Duodenal mucosa (tissue), 2 donors: ENCODE measurements at regions not wholly inside any gene's neighbourhood (a gene's known extent, or its start where the extent isn't known, plus 50 kb on each side); places are given as distances from the start of the nearest gene placed in this dataset.

Experiments used
- H3K27ac ChIP-seq: one replicate; pipeline ENCODE4 v1.7.0; 2013; ENCODE audit warnings: low read depth, low read length
- H3K27me3 ChIP-seq, 2 donors: one replicate each; pipeline ENCODE4 v1.7.0; 2013; ENCODE audit warnings: low read length in 2 of 2, control low read depth in 1 of 2; ENCODE audit not compliant: insufficient read depth in 2 of 2, control insufficient read depth in 1 of 2
- H3K36me3 ChIP-seq, 2 donors: one replicate each; pipeline ENCODE4 v1.7.0; 2013; ENCODE audit warnings: low read length in 2 of 2, control low read depth in 1 of 2; ENCODE audit not compliant: insufficient read depth in 2 of 2, control insufficient read depth in 1 of 2
- H3K4me1 ChIP-seq, 2 donors: one replicate each; pipeline ENCODE4 v1.7.0; 2013; ENCODE audit warnings: low read length in 2 of 2, control low read depth in 1 of 2; ENCODE audit not compliant: insufficient read depth in 2 of 2, control insufficient read depth in 1 of 2
- H3K4me3 ChIP-seq, 2 donors: one replicate each; pipeline ENCODE4 v1.7.0; 2013; ENCODE audit warnings: low read length in 2 of 2, low read depth in 1 of 2
- H3K9ac ChIP-seq, 2 donors: one replicate each; pipeline ENCODE4 v1.7.0; 2013; ENCODE audit warnings: low read length in 2 of 2, low read depth in 1 of 2
- H3K9me3 ChIP-seq, 2 donors: one replicate each; pipeline ENCODE4 v1.7.0; 2013; ENCODE audit warnings: low read length in 2 of 2, control low read depth in 1 of 2; ENCODE audit not compliant: control insufficient read depth in 1 of 2

GRCh38 chr22:27192135-27192829 lies 534.9 kb downstream of the MIAT start:
- no peaks in the 10 kb centered on the region for H3K27me3 ChIP-seq
- no peaks in the 10 kb centered on the region for H3K4me1 ChIP-seq
- no peak overlapping the region for H3K27ac ChIP-seq

DNA sequence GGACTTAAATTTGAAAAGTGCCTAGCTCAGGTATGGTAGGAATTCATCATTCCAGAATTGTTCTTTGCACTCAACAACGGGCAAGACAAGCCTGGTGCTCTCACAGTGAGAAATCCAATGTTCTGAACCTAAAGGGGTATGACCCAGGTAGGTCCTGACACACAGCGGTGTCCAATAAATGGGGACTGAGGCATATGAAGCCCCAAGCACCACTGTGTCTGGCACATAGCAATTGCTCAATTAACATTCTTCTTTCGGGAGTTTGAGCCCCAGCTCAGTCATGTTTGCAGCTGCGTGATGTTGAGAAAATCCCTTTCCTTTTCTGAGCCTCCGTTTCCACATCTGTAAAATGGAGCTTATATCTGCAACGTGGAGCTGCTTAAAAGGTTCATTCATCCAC lies 535.8 kb downstream of the MIAT start:
- Histone ChIP-seq H3K27me3 (no peaks in the 10 kb centered on the region), H3K27ac (no peak overlapping the region), H3K9ac (no peak overlapping the region), H3K4me3 (no peak overlapping the region), H3K9me3 (peaks cover 6 to 9% of the 10 kb centered on the region in 2 donors), H3K36me3 (no peaks in the 10 kb centered on the region), H3K4me1 (no peaks in the 10 kb centered on the region)

More at GRCh38 chr22:27192135-27192829, 534.9 kb downstream of the MIAT start:
- peaks cover 6 to 9% of the 10 kb centered on the region in 2 donors for H3K9me3 ChIP-seq
- no peak overlapping the region for H3K4me3 ChIP-seq
- no peak overlapping the region for H3K9ac ChIP-seq
- H3K36me3 ChIP-seq, result no peaks in the 10 kb centered on the region

GRCh38 chr22:27193636-27194035 lies 536.2 kb downstream of the MIAT start:
- Histone ChIP-seq H3K27me3 (no peaks in the 10 kb centered on the region), H3K27ac (no peak overlapping the region), H3K4me3 (no peak overlapping the region), H3K9ac (no peak overlapping the region), H3K36me3 (no peaks in the 10 kb centered on the region), H3K9me3 (peaks cover 6 to 9% of the 10 kb centered on the region in 2 donors), H3K4me1 (no peaks in the 10 kb centered on the region)

DNA sequence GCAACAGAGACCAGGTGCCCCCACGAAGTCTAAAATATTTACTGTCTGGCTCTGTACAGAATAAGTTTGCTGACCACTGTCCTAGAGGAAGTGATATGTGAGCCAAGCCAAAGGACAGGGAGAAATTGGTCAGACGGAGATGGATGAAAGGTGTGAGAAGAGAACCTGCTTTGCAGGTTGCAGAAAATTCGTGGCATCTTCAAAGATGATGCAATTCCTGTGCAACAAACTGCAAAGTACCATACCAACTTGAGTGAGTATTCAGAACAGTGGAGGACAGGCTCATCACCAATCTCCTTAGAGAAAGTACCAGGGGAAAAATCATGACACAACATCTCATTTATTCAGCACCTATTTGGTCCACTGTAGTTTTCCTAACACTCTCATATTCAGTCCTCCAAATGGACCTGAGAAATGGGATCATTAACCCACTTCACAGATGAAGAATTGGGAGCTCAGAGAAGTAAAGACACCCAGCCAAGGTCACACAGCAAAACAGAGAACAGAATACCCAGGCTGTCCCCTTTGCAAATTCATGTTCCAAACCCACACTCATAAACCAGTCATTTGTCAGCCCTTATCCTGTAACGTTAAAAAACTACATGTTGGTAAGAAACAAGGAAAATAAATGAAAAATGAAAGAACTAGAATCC lies 536.8 kb downstream of the MIAT start:
- Histone ChIP-seq H3K4me3 (no peak overlapping the region), H3K9ac (no peak overlapping the region), H3K9me3 (peaks cover 6 to 9% of the 10 kb centered on the region in 2 donors), H3K36me3 (no peaks in the 10 kb centered on the region), H3K4me1 (no peaks in the 10 kb centered on the region), H3K27ac (no peak overlapping the region), H3K27me3 (no peaks in the 10 kb centered on the region)

DNA sequence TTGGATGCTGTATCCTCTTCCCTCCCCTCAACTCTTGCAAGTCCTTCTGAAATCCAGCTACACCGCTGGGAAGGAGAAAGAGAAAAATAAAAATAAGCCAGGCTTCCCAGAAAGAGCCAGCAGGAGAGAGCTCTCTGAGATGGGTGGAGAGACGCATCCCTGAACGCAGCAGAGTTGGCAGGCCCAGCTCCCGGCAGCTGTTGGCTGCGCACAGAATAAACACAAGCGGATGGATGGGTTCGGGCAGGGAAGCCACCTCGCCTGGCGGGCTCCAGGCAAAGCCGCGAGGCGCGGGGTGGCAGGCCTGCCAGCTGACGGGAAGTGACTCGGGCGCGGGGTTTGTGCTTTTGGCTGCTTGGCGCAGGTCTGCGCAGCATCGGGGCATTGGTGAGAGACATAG lies 537.7 kb downstream of the MIAT start:
- Histone ChIP-seq H3K4me1 (no peaks in the 10 kb centered on the region), H3K4me3 (no peak overlapping the region), H3K9me3 (peaks cover 6 to 9% of the 10 kb centered on the region in 2 donors), H3K27me3 (peaks cover 0 to under 1% of the 10 kb centered on the region in 2 donors), H3K9ac (no peak overlapping the region), H3K36me3 (no peaks in the 10 kb centered on the region), H3K27ac (no peak overlapping the region)

DNA sequence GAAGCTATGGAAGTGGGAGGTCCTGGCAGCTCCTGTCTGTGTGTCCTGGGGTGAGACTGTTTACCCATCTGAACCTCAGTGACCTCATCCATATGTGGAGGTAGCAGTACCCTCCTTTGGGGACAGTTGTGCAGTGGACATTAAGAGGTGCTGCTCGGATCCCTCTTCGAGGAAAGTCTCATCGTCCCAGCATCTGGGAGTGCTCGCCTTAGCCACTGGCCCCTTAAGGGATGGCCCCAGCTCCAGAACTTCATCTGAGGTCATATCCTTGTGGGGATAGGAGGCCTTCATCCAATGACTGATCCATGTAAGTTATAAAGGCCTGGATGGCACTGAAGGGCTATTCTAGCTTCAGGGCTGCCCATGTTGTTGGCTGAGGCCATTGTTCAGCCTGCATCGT lies 538.1 kb downstream of the MIAT start:
- Histone ChIP-seq H3K9me3 (peaks cover 6 to 9% of the 10 kb centered on the region in 2 donors), H3K4me1 (no peaks in the 10 kb centered on the region), H3K27me3 (peaks cover 0 to 2% of the 10 kb centered on the region in 2 donors), H3K4me3 (no peak overlapping the region), H3K9ac (no peak overlapping the region), H3K36me3 (no peaks in the 10 kb centered on the region), H3K27ac (no peak overlapping the region)

DNA sequence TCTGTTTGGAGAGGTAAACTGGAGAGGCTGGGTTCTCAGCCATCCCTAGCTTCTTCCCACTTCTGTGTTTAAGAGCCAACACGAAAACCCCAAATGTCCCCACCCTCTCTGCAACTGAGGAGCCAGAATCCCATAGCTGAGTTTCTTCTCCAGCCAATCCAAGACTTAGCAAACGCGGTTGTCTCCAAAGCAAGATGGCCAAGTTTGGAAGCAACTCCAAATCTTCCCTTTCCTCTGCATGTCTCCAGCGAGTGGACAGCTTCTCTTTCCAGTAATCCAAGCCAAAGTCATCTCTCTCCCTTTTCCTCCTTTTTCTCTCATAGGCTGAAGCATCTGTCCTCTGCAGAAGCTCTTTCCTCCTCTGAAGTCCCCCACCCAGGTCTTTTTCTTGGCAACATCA lies 539.2 kb downstream of the MIAT start:
- H3K4me1 ChIP-seq, result no peaks in the 10 kb centered on the region
- no peak overlapping the region for H3K4me3 ChIP-seq
- no peak overlapping the region for H3K9ac ChIP-seq
- H3K27me3 ChIP-seq, result peaks cover 0 to 2% of the 10 kb centered on the region in 2 donors
- no peaks in the 10 kb centered on the region for H3K36me3 ChIP-seq
- H3K9me3 ChIP-seq, result peaks cover under 1 to 2% of the 10 kb centered on the region in 2 donors
- no peak overlapping the region for H3K27ac ChIP-seq

DNA sequence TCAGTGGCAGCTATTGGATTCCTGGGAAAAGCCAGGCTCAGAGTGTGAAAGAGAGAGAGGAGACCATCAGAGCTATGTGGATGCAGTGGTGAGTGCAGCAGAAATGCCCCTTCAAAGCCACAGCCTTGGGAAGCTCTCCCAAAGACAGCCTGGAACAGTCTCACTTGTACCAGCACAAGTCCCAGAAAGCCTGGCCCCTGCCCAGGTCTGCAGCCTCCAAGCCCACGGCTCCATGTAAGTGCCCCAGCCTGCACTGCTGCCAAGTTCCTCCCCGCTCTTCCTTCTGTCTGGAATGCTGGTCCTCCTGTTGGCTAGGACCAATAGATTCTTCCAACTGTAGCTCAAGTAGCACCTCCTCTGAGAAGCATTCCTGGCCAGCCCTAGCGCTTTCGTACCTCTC lies 539.7 kb downstream of the MIAT start:
- peaks cover 0 to 2% of the 10 kb centered on the region in 2 donors for H3K27me3 ChIP-seq
- no peak overlapping the region for H3K9ac ChIP-seq

DNA sequence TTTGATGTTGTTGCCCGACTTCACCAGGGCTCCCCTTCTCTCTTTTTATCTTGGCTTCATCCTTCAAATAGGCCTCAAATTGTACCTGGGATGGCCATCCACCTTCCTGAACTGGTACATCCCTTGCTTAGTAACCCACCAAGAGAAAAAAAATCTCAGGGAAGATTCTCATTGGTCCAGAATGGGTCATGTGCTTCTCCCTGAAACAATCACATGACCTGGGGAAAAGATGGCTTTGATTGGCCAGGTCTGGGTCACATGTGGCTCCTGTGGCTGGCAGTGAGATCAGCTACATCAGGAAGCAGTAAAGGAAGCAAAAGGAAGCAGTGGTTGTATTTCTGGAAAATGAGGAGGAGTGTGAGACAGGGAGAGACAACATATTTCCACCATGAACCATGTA lies 540.2 kb downstream of the MIAT start:
- H3K27ac ChIP-seq, result no peak overlapping the region
- H3K27me3 ChIP-seq, result peaks cover 0 to 2% of the 10 kb centered on the region in 2 donors

More for the DNA sequence above, 539.7 kb downstream of the MIAT start:
- Histone ChIP-seq H3K27ac (no peak overlapping the region), H3K4me1 (no peaks in the 10 kb centered on the region), H3K9me3 (no peaks in the 10 kb centered on the region), H3K36me3 (no peaks in the 10 kb centered on the region), H3K4me3 (no peak overlapping the region)

GRCh38 chr22:27198518-27199035 lies 541.2 kb downstream of the MIAT start:
- Histone ChIP-seq H3K4me3 (no peak overlapping the region), H3K27me3 (peaks cover 0 to 5% of the 10 kb centered on the region in 2 donors), H3K4me1 (no peaks in the 10 kb centered on the region), H3K27ac (no peak overlapping the region), H3K9me3 (no peaks in the 10 kb centered on the region), H3K36me3 (no peaks in the 10 kb centered on the region), H3K9ac (no peak overlapping the region)

More for the DNA sequence above, 540.2 kb downstream of the MIAT start:
- Histone ChIP-seq H3K4me3 (no peak overlapping the region), H3K9ac (no peak overlapping the region), H3K9me3 (no peaks in the 10 kb centered on the region), H3K36me3 (no peaks in the 10 kb centered on the region), H3K4me1 (no peaks in the 10 kb centered on the region)
